Gastrocnemius medialis (tissue), 4 donors: ENCODE measurements at regions not wholly inside any gene's neighbourhood (a gene's known extent, or its start where the extent isn't known, plus 50 kb on each side); places are given as distances from the start of the nearest gene placed in this dataset.

ENCODE experiments used
- CTCF ChIP-seq, 5 experiments: fragments of 450-650 bp in 3 of 5; fragments of 200-600 bp in 2 of 5; sonication (generic) in 2 of 5; IDR thresholded peaks in 4 of 5; conservative IDR thresholded peaks in 1 of 5; 1 replicate in 4 of 5; 2 replicates in 1 of 5; pipeline ENCODE4 v1.5.1; 2016 to 2019; ENCODE audit warnings: antibody characterized with exemption in 5 of 5, mild to moderate bottlenecking in 3 of 5, moderate library complexity in 3 of 5
- POLR2A ChIP-seq, 2 donors: fragments of 450-650 bp; IDR thresholded peaks; one replicate each; pipeline ENCODE4 v1.6.1; 2017; ENCODE audit warnings: antibody characterized with exemption in 2 of 2, mild to moderate bottlenecking in 2 of 2, moderate library complexity in 2 of 2

- no peak for TF ChIP-seq CTCF (IDR thresholded peaks at IDR 0.05 in 4 of 5, conservative IDR thresholded peaks at IDR 0.05 in 1 of 5)
- TF ChIP-seq POLR2A (IDR thresholded peaks at IDR 0.05), result no peak
Measured at GRCh38 chr7:33722383-33723101, 182.8 kb upstream of the BMPER start.
